GM18511 (cell line): ENCODE measurements at regions not wholly inside any gene's neighbourhood (a gene's known extent, or its start where the extent isn't known, plus 50 kb on each side); places are given as distances from the start of the nearest gene placed in this dataset.

Experiments used
- ATAC-seq: cut with Tn5 transposase; IDR thresholded peaks from one replicate; pipeline ENCODE4 v1.9.1; 2021; ENCODE audit warnings: mild to moderate bottlenecking, moderate library complexity; ENCODE audit not compliant: unreplicated experiment

DNA sequence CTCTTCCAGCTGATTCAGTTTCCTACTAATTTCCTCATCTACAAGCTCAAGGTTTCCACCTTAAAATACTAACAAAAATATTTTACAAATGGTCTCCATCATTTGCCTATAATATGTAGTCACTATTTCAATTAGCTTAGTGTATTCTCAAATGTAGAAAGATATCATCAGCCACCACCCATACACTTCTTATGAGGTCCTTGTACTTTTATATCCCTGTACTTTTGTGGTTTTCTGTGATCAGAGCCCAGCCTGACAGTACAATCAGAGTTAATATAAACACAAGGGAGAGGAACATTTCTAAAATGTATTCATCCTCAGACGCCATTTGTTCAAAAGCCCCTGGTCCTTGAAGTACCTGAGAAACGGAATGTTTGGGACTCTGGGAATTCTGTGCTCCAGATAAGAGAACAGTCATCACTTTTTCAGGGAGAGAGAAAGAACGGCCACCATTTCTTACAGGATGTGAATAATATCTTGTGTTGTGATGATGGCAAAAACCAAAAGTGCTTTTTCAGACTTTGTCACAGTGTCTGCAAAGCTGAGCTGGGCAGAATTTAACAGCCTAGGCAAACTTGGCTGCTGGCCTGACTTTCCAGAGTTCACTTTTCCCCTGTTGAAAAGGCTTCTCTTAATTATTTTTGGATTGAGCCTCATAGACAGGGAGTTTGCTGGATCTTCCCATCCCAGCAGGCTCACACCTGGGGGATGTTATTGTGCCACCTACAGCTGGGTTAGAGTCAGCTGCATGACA, 361.7 kb upstream of the ACVR2A start:
- ATAC-seq: no peak

DNA sequence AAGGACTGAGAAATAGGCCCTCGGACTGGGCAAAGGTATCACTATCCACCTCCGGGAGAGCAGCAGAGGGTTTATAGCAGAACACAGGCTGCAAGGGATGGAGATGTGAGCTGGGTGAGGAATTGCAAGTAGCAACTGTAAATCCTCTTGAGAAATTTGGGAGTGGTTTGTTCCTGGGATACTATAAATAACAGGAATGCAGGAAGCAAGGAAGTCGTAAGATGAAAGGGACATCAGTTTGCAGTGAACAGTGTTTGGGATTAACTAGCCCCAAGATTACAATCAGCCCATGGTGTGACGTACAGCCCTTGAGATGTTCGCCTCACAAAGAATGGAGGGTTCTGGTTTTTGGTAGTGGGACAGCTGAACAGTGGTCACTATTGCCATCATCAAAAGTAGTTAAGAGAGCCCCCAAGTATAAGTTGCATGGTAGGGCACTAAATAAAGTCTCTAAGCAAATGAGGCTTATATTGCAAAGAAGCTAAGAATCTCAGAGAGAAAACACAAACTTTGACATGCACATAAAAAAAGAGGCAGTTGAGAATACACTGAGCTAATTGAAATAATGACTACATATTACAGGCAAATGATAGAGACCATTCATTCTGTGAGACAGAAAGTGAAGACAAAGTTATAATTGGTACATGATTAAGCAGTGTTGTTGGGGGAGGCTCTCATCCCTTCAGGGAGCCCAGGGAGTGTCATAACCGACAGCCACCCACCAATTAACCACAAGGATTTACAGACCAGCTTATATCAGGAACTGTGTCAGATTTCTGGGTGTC, 362.5 kb upstream of the ACVR2A start:
- ATAC-seq: no peak

DNA sequence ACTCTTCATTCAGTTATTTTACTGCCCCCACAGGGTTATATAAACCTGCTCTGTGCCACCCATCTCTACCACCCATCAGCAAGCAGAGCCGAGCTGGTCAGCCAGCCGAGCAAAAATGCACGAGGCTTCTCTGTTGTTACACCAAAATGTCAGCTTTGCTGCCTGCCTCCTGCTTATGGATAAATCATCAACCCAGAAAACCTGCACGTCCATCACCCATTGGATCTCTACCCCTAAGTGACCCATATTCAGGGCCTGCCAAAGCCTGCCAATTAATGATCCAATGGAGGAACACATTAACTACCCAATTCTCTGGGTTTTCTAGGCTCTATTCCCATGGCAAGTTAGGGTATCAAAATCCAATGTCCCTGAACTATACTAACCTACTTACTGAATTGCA, 365.5 kb upstream of the ACVR2A start:
- no peak for ATAC-seq

DNA sequence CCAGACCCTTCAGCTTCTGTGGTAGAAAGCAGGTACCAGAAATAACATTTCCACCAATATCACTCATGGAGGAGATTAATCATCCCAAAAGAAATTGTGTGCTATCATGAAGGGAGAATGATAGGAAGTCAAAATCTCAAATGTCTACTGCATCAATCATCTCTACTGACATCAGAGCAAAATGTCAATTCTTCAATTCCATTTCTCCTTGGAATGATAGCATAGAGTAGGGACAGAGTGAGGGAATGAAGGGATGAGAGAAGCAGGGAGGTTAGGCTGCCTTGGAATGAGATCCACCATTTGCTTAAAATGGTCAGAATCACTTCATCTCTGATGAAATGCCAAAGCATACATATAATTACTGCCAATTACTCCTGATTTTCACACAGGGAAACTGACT, 371.8 kb upstream of the ACVR2A start:
- no peak for ATAC-seq

DNA sequence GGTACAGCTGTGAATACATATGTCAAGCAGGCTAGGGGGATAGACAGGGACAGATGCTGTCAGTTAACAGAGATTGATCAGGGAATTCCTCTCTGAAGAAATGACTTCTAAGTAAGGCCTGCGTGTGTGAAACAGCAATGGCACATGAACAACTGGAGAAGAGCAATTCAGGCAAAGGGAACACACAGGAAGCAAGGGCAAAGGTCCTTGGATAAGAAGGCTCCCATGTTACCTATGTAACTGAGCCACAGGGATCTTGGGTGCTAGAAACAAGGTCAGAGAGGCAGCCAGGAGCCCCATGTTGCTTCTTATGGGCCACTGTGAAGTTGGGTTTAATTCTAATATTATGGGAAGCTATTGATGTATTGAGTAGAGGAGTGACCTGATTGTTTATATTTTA, 373.7 kb upstream of the ACVR2A start:
- ATAC-seq: no peak

DNA sequence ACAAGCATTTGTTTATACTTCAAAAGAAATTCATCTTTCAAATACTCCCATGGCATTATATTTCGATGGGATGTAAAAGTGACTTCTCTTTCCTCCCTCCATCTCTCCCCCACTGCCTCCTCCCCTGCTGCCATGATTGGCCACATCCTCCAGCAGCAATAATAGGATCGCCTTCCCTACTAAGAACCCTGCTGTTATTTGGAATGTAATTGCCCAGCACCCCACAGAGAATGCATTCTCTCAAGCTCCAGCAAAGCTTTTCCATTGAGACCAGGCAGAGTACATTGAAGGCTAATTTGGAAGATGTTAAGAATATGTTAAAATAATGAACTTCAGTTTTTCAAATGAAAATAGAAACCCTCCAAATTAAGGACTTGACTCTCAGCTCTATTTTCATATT, 375.4 kb upstream of the ACVR2A start:
- ATAC-seq: no peak

DNA sequence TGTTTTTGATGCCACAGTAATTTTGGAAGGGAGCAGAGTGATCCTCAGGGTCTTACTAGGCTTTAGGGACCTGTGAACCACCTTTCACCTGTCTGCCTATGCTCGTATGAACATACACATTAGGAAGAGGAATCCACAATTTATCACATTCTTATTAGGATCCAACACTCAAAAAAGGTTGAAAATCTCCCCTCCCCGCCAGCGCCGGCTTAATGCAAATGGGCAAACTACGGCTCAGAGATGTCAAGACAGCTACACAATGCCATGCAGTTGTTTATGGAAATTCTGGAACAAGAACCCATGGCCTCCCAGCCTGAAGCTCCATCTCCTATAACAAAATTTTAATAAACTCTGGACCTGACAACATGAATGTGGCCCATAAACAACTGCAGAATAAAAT, 375.9 kb upstream of the ACVR2A start:
- ATAC-seq: no peak

DNA sequence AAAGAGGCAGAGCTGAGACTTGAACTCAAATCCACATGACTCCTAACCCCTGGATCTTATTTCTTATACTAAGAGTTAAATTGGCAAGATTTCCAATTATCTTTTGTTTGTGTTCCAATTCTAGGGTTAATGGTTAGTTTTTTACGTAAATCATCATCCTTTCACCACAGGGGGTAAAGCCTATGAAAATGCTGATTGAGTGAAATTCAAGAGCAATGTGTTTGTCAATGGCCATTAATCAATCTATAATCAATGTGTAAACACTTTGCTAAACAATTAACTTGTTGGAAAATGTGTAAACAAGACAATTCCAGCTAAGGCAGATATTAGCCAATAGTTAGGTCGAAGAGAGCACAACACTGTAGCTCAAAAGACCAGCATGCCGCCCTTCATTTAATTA, 376.5 kb upstream of the ACVR2A start:
- ATAC-seq: no peak

DNA sequence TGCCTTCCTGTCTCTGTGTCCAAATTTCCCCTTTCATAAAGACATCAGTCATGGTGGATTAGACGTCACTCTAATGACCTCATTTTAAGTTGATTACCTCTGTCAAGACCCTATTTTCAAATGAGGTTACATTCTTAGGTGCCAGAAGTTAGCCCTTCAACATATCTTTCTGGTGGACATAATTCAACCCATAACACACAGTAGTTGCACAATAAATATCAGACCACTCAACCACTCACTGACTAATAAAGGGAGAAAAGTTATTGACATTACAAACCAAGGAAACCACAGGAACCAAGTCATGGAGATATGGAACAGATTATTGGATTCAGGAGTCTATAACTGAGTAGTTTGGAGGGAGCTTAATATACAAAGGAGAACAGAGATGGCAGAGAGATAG, 377.4 kb upstream of the ACVR2A start:
- ATAC-seq: no peak

DNA sequence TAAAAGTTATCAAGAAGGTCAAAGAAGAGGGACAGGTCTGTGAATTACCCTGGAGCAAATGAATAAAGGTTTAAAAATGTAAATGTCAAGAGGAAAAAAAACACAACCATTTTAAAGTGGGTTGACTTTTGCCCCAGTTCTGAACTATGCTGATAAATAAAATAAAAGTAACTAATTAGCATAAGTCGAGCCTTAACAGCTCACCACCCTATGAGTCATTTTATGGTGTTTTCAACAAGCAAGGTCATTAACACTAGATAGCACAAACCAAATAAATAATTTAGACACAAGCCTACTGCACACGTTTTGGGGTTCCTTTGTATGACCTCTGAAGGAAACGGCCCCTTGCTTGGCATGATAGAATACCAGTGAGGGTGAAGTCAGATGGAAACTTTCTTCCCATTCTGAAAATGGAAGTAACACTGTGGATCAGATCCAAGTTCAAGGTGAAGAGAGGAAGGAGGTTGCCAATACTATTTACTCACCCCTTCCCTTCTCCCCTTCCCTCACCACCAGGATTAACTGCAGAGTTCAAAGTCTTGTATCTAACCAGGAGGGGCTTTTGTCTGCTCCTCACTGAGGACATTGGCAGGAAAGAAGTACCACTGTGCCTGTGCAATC, 380.0 kb upstream of the ACVR2A start:
- ATAC-seq: no peak

DNA sequence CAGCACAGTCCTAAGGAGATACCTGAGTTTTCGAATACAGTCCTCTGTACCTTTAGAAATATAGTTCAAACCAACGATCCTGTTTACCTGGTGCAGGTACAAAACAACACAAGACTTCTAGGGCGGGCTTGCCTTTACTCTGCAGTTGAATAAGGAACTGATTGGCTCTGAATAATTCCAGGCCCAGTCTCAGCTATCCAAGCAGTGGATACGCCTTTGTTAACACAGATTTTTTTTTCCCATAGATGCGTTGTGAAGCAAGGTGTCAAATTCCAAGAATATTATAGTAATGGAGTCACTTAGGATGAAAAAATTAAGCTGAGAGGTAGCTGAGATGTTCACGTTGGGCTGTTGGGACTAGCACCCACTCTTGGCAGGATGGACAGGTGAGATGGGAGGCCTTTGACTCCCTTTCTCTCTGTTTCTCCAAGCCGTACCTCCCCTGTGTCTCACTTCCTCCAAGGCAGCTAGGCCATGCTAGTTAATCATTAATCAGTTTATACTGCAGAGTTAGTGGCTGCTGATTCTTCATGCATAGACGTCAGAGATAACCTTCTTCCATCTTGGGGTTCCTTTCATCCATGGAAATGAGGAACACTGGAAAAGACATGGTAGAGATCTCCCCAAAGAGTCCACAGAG, 380.8 kb upstream of the ACVR2A start:
- ATAC-seq: peak; percentile 98

DNA sequence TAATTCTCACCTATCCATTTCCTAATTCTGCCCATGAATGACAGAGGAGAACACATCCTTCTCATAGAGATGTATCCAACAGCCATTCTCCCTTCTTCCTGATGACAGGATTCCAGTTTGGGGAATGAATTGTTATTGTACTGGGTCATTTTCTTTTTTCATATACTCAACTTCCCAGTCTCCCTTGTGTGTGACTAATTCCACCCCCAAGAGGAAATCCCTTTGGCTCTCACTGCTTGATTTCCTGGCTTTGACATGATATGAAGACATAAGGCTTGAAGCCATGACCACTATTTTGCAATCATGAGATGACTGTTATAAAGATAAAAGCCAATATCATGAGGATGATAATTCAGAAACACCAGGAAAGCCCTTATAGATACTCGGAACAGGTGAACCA, 384.7 kb upstream of the ACVR2A start:
- no peak for ATAC-seq

DNA sequence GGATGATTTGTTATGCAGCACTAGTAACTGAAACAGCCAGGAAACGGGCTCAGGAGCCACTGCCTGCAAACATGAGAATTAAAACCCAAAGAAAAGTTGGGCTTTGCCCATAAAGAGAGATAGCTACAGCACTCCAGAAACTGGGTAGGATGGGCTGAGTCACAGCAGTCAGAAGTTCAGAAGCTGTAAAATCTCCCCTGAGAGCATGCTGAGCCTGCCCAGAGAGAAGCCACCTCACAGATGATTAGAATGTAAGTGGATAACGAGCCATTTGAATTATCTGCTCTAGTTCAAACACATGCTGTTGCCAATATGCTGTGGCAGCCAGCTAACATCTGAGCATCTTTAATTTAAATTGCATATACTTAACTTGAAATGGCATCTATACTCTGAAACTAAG, 388.1 kb upstream of the ACVR2A start:
- no peak for ATAC-seq

DNA sequence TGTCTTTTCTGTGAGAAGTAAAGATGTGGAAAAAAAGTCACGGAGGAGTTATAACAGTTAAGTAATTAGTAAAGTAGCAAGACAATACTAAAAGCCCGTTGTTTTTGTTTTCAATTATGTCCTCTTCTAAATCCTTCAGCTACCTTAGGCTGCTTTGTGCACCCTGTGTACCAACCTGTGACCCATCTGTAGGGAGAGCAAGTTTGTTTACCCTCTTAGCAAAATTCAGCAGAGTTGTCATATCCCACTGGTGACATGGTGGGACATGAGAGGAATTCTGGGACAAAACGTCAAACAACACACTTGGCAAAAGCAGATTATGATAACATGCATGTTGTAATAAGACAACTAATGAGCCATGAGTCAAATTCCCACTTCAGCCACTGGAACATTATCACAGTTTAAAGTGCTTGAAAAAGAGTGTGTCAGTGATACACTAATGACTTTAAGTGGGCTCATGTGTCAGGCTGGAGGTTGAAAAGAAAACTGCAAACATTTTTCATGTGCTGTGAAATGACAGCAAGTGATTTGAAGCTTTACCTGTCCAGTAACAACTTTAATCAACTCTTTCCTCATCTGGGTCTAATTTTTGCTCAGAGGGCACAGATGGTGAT, 392.8 kb upstream of the ACVR2A start:
- no peak for ATAC-seq

DNA sequence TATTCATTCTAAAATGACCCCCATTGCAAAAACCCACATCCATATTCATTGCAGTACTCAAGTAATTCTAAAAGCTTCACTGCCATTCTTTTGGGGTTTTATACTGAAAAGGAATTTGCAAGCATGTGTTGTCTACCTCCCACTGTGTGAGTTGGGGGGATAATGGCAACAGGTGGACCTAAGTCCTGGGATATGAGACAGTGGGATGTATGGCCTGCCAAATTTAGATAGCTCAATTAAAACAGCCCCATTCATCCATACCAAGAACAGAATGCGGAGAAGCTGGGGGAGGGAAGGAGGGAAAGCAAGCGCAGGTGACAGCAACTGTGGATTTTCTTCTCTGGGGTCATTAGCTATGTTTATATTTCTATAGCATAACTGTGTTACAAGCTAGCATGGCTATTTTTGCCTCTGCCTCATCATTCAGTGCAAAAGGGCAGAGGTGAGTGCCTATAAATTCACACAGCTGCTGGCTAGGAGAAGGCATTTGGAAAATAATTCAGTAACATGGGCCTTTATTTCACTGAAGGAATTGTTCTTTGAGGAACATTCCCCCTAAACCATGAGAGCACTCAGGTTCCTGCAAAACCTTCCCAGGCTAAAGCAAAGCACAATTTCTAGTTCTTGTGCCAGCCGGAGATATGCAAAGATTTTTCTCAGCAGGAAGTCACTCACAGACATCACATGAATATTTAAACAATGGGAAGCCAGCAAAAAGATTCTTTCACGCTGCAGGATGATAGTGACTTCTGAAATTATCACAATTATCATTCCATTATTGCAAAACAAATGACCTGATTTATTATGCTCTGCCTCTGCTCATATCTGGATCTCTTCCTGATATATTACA, 393.9 kb upstream of the ACVR2A start:
- no peak for ATAC-seq

DNA sequence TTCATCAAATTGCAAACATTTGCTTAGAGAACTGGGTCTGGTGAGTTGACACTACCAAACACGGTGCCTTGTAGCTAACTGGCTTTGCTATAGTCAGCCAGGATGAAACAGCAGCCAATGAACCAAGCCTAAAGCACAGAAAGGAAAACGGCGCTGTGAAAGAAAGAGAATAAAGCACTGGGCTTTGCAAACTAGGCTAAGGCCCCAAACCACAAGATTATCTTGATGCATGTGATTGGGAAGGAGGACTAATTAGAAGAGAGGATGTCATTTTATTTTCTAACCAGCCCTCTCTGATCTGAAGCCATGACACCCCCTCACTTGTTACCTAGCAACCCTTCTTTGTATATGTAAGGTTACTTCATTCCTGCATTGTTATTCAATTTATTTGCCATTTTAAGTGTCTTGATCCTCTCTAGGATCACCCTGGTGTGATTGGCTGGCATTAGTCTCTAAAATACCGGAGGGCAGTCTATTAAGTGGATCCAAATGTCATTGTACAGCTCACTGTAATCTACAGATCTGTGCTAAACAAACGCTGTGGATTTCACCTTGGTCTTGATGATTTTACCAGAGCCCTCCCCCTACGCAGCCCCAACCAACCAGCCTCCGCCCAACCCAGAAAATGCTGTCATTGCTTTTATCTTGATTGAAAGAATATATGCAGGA, 395.4 kb upstream of the ACVR2A start:
- no peak for ATAC-seq

DNA sequence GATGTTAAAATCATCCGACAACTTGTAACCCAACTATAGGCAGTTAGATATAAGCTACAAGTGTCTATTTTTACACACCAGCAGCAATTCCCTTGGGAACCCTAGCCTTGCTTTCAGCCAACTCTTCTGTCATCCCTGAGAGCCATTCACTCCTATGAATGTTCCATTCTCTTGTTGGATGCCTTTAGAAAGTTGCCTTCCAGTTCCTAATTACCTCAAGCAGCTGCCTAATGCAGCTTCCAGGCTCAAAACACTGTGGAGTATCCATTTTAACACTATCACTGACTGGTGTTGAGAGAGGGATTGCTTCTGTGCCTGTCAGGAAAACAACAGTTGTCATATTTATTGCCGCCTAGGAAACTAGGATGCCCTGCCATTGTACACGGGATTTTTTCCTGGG, 402.0 kb upstream of the ACVR2A start:
- ATAC-seq: no peak

DNA sequence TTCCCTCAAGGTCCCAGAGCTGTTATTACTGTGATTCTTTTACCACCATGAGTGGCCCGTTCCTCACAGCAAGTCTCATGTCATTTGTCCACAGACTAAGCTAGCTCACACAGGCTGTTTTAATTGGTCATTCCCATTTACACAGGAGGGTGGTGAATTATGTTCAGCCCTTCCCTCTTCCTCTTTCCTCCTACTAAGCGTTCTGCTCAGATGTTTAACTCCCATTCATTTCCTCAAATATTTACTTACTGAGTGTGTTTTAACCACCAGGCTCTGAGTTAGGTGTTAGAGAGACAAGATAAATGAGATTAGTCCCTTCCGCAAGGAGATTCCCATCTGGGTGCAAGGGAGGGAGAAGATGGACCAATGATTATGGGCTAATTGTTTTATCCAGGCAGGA, 403.6 kb upstream of the ACVR2A start:
- no peak for ATAC-seq

DNA sequence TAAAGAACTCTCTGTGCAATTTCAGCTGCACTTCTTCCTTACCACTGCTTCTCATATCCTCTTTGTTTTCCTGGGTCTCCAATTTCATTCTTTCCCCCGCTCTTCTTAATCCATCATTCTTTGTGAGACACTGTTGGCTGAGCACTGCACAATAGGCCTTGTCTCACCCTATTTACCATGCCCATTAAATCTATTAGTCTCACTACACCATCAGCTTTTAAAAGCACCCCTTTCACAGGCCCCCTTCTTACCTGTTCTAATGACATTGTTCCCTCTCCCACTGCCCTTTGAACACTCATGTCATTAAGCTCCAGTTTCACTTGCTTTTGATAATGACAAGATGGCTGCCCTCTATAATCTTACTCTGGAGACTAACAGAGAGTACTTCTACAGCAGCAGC, 404.1 kb upstream of the ACVR2A start:
- no peak for ATAC-seq

DNA sequence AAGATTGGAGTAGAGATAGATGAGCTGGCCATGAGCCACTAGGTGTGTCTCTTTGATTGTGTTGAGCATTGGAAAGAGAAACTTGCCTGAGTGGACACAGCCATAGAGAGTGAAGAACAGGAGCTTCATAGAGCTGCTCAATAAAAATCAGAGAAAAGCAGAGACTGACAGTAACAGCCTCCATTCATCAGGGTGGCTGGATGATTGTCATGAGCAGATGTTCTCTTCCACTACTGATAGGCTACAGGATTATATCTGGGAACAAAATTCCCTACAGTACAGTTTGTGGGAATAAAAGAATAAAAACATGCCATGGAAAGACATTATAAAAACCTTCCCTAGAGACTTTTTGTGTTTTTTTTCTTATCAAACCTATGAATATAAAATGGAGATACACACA, 404.8 kb upstream of the ACVR2A start:
- ATAC-seq: no peak
